GM21367 (cell line): ENCODE measurements at regions not wholly inside any gene's neighbourhood (a gene's known extent, or its start where the extent isn't known, plus 50 kb on each side); places are given as distances from the start of the nearest gene placed in this dataset.

ENCODE experiments used
- ATAC-seq: cut with Tn5 transposase; IDR thresholded peaks from one replicate; pipeline ENCODE4 v1.9.1; 2021; ENCODE audit not compliant: unreplicated experiment

- ATAC-seq: no peak
Observed at GRCh38 chr11:11756718-11757117, 85.1 kb upstream of the USP47 start.

- ATAC-seq: no peak
Observed at GRCh38 chr11:11755871-11756270, 85.9 kb upstream of the USP47 start.

GRCh38 chr11:11752679-11753078, 89.1 kb upstream of the USP47 start:
- no peak for ATAC-seq

GRCh38 chr11:11750017-11750878, 91.5 kb upstream of the USP47 start:
- ATAC-seq: no peak

DNA sequence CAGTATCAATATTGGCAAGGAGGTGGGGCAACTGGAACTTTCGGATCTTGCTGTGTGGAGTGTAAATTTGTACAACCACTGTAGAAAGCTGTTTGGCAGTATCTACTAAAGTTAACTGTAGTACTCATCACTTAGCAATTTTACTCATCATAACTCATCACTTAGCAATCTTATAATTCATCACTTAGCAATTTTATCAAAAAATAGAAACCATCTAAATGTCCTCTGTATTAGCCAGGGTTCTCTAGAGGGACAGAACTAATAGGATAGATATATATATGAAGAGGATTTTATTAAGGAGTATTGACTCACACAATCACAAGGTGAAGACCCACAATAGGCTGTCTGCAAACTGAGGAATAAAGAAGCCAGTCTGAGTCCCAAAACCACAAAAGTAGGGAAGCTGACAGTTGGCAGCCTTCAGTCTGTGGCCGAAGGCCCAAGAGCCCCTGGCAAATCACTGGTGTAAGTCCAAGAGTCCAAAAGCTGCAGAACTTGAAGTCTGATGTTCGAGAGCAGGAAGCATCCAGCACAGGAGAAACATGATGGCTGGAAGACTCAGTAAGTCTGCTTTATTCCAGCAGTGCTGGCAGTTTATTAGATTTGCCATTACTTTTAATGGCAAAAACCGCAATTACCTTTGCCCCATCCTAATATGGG, 92.9 kb upstream of the USP47 start:
- no peak for ATAC-seq

DNA sequence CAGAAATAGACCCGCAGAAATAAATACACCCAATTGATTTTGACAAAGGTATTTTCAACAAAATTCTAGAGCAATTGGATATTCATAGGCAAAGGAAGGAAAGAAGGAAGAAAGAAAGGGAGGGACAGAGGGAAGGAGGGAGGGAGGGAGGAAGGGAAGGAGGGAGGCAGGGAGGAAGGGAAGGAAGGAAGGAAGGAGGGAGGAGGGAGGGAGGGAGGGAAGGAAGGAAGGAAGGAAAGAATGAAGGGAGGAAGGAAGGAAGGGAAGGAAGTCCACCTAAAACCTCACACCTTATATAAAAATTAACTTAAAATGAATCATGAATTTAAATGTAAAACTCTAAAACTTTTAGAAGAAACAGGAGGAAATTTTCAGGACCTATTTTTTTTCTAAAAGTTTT, 94.2 kb upstream of the USP47 start:
- ATAC-seq: no peak

- no peak for ATAC-seq
Observed at GRCh38 chr11:11746449-11746848, 95.3 kb upstream of the USP47 start.

DNA sequence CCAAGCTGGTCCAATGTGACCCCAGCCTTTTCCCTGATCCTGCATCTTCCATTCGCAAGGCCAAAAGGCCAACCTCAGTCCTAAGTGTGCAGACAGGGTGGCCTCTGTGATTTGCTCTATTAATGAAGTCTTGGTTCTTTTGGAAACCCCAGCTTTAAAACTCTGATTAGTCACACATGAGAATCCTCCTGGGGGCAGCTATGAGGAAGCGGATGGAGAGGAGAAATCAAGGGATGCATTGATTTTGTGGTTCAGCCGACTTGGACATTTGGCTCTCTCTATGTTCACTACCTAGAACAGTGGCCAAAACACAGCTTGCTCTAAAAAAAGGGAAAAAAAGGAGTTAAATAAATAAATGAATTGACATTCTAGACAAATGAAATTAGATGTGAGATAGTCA, 98.6 kb upstream of the USP47 start:
- no peak for ATAC-seq

DNA sequence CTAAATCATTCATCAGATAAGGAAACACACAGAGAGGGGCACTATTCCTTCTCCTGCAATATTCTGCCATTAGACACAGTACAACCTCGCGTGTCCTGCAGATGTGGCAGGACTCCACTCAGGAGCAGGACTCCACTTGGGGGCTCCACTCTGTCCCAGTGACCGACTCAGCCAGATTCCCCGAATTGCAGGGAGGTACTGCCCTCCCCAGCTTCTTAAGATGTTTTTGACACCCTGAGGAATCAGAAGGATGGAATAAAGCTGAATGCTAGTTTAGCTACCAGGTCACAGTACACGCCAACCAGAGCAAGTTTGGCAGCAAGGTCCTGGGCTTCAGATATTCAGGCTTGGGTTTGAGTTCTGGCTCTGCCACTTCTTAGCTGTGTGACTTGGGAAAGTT, 99.3 kb upstream of the USP47 start:
- no peak for ATAC-seq

- no peak for ATAC-seq
Observed at GRCh38 chr11:11740836-11741235, 100.9 kb upstream of the USP47 start.

DNA sequence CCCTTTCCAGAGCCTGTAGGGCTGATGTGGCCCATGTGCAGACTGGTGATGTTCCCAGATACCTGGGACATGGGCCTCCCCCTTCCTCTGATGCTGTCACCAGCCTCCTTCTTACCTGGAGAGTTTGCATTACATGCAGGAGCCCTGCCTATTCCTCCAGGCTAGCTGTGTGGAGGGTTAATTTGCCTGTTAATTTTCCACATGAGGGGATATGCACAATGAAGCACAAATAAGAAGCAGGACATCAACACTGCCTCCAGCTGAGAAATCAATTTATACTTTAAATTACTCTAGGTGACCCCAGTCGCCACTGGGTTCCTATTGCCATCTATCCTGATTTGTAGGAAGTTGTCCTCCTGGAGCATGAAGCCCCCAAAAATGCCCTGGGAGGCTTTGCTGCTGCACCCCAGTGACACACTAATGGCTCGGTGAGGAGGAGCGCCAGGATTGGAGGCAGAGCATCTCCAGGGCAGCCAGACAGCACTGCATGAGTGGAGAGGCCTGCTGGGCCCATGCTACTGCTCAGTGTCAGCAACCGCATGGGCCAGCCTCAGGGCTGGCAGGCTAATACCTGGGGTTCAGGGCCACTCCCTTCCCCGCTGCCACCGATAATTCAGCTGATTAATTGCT, 101.6 kb upstream of the USP47 start:
- no peak for ATAC-seq

DNA sequence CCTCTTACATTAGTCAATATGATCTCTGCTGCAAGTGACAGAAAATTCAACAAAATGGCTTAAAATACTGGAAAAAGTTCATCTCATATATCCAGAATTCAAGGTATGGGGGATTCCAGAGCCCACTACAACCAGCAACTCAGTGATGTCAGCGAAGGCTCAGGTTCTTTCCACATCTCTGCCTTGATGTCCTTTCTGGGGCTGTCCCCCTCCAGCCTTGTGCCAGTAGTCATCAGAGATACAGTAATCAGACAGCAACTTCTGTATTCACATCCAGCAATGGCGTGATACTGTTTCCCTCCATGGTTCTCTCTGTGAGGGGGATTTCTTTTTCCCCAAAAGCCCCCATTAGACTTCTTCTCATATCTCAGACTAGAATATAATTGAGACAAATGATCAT, 103.4 kb upstream of the USP47 start:
- ATAC-seq: no peak

DNA sequence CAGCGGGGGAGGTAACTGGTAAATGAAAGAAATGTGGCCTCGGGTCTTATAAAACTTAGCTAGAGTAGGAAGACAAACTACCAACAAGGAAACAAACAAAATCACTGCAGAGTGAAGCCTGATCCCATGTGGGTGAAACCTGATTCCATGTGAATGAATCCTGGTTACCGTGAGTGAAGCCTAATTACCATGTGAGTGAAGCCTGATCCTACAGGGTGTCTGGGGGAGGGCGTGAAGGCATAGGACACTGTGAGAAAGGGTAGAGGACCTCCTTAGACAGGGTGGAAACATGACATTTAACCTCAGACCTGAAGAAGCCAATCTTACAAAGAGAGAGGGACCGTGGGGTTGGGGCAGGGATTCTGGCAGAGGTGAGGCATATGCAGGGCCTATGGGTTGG, 106.2 kb upstream of the USP47 start:
- ATAC-seq: no peak

GRCh38 chr11:11733246-11733747, 108.5 kb upstream of the USP47 start:
- no peak for ATAC-seq

DNA sequence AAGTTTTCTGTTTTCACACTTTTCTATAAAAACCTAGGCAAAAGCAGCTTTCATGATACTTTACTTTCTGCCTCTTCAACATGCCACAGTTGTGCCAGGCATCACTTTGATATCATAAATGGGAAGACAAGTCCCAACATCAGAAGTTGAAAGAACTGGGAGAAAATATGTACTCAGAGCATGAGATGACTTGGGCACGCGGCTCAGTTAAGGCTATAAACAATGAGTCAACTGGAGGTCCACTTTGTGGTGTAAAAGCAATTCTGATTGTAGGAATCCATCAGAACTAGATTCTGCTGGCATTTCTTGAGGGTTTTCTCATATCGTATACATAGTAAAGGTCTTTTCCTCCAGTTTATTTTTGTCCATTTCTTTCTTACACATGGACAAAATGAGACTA, 109.7 kb upstream of the USP47 start:
- ATAC-seq: no peak

- ATAC-seq: no peak
Observed at GRCh38 chr11:11731311-11732083, 109.7 kb upstream of the GALNT18 start.

- no peak for ATAC-seq
Observed at GRCh38 chr11:11728386-11728785, 106.6 kb upstream of the GALNT18 start.

GRCh38 chr11:11725438-11725837, 103.6 kb upstream of the GALNT18 start:
- no peak for ATAC-seq

DNA sequence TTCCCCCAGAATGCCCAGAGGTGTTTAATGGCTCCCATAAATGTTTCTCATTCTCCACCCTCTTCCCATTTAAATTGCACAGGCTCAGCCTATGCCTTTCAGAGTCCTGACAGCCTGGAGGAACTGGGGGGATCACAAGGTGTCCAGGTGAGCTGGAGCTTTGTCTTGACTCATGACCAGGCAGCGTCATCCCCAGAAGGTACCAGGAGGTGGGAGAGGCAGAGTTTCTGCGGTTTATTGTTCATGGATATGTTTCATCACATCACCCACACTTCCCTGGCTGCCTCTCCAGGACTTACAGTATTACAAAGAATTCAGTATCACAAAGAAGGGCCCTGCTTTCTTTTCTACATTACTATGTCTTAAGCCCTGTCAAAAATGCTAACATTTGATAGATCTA, 103.2 kb upstream of the GALNT18 start:
- ATAC-seq: no peak

- ATAC-seq: no peak
Observed at GRCh38 chr11:11722861-11723260, 101.1 kb upstream of the GALNT18 start.

DNA sequence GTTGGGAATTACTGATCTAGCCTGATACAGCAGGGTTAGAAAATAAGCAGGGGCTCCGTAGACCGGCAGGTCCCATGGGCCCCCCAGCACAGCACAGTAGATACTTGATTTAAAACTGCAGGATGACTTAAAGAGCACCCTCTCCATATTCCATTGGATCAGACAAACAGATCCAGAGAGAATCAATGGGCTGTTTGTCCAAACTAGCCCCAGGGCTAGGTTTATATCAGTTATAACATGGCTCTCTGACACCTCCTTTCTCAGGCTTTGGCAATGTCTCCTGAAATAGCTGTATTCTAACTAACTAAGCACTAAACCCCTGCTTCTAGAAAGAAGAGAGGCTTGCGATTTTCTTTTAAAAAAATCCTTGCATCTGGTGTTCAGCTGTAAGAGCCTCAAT, 100.4 kb upstream of the GALNT18 start:
- ATAC-seq: no peak
